ENCODE measurements at regions not wholly inside any gene's neighbourhood (a gene's known extent, or its start where the extent isn't known, plus 50 kb on each side); places are given as distances from the start of the nearest gene placed in this dataset.

GRCh38 chr4:170269950-170270349, 180.2 kb upstream of the AADAT start:
- TF ChIP-seq POLR2AphosphoS5 (IDR thresholded peaks at IDR 0.05; ENCODE audit: insufficient read depth in 1 of 2, low read depth in 1 of 2) (no peak), CTCF (IDR thresholded peaks at IDR 0.05) (no peak)
